ENCODE measurements at regions not wholly inside any gene's neighbourhood (a gene's known extent, or its start where the extent isn't known, plus 50 kb on each side); places are given as distances from the start of the nearest gene placed in this dataset.

DNA sequence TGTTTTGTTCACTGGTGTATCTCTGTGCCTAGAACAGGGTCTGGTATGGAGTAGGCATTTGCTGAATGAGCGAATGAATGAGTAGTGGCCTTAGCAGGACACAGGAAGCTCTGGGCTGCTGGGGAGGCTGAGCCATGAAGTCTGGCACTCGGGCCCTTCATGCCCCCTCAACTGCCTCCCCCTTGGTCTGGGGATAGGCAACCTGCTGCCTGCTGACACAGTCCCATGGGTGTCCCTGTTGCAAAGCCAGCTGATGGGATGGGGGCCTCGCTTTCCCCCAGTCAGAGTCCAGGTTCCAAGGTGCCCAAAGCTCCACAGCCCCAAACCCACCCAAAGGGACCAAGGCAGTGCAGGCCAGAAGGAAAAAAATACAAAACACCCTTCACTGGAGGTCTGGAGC lies 107.0 kb upstream of the CASZ1 start:
- TF ChIP-seq, protein P1, sequence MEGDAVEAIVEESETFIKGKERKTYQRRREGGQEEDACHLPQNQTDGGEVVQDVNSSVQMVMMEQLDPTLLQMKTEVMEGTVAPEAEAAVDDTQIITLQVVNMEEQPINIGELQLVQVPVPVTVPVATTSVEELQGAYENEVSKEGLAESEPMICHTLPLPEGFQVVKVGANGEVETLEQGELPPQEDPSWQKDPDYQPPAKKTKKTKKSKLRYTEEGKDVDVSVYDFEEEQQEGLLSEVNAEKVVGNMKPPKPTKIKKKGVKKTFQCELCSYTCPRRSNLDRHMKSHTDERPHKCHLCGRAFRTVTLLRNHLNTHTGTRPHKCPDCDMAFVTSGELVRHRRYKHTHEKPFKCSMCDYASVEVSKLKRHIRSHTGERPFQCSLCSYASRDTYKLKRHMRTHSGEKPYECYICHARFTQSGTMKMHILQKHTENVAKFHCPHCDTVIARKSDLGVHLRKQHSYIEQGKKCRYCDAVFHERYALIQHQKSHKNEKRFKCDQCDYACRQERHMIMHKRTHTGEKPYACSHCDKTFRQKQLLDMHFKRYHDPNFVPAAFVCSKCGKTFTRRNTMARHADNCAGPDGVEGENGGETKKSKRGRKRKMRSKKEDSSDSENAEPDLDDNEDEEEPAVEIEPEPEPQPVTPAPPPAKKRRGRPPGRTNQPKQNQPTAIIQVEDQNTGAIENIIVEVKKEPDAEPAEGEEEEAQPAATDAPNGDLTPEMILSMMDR (IDR thresholded peaks at IDR 0.05; ENCODE audit: poor library complexity, severe bottlenecking), result no peak
- TF ChIP-seq REST (IDR thresholded peaks at IDR 0.05; ENCODE audit: borderline replicate concordance) (no peak), EZH2 (IDR thresholded peaks at IDR 0.05; ENCODE audit: borderline replicate concordance, insufficient read depth, low read length, poor library complexity, severe bottlenecking) (no peak), POLR2AphosphoS5 (IDR thresholded peaks at IDR 0.05) (no peak), EP300 (conservative IDR thresholded peaks at IDR 0.05; ENCODE audit: poor library complexity, severe bottlenecking) (no peak), MXI1 (conservative IDR thresholded peaks at IDR 0.05; ENCODE audit: poor library complexity, severe bottlenecking) (no peak), TAF1 (IDR thresholded peaks at IDR 0.05; ENCODE audit: low read depth) (no peak), RAD21 (conservative IDR thresholded peaks at IDR 0.05) (no peak), SMC3 (conservative IDR thresholded peaks at IDR 0.05; ENCODE audit: poor library complexity) (no peak)
